ENCODE measurements at regions not wholly inside any gene's neighbourhood (a gene's known extent, or its start where the extent isn't known, plus 50 kb on each side); places are given as distances from the start of the nearest gene placed in this dataset.

- TF ChIP-seq NRF1 (conservative IDR thresholded peaks at IDR 0.05; ENCODE audit: low read depth, low read length) = no peak
- no peak for TF ChIP-seq SRF (IDR thresholded peaks at IDR 0.05; ENCODE audit: low read depth in 2 of 2, low read length in 2 of 2)
- TF ChIP-seq CTCF (IDR thresholded peaks at IDR 0.05 in 2 of 3, conservative IDR thresholded peaks at IDR 0.05 in 1 of 3; ENCODE audit: control insufficient read depth in 2 of 3, extremely low read depth in 1 of 3, insufficient read depth in 1 of 3, low read depth in 3 of 3, low read length in 3 of 3) = no peak
- TF ChIP-seq CHD2 (IDR thresholded peaks at IDR 0.05; ENCODE audit: borderline replicate concordance, low read depth, low read length) = no peak
- TF ChIP-seq CUX1 (IDR thresholded peaks at IDR 0.05; ENCODE audit: insufficient replicate concordance, low read depth, low read length) = no peak
- no peak for TF ChIP-seq SP1 (IDR thresholded peaks at IDR 0.05; ENCODE audit: low read depth, low read length)
- TF ChIP-seq POLR2A (IDR thresholded peaks at IDR 0.05; ENCODE audit: low read depth, low read length) = no peak
- TF ChIP-seq EGR1 (IDR thresholded peaks at IDR 0.05; ENCODE audit: borderline replicate concordance in 1 of 2, low read depth in 2 of 2, low read length in 2 of 2) = no peak
- no peak for TF ChIP-seq JUND (IDR thresholded peaks at IDR 0.05; ENCODE audit: low read depth, low read length)
- no peak for TF ChIP-seq ZBED1 (IDR thresholded peaks at IDR 0.05; ENCODE audit: borderline replicate concordance)
- TF ChIP-seq TAF1 (IDR thresholded peaks at IDR 0.05; ENCODE audit: borderline replicate concordance, low read depth, low read length) = no peak
- TF ChIP-seq HDAC6 (IDR thresholded peaks at IDR 0.05; ENCODE audit: unreplicated experiment) = no peak
Measured at GRCh38 chr2:239832490-239833268, 192.5 kb downstream of the NDUFA10 start.

All from GM12878 (cell line).